ENCODE measurements at regions not wholly inside any gene's neighbourhood (a gene's known extent, or its start where the extent isn't known, plus 50 kb on each side); places are given as distances from the start of the nearest gene placed in this dataset.

- TF ChIP-seq MAX (CRISPR knock-in tag; IDR thresholded peaks at IDR 0.05) (no peak), TP53 (CRISPR knock-in tag; IDR thresholded peaks at IDR 0.05) (no peak)
Measured at GRCh38 chr12:14057895-14058294, 76.5 kb upstream of the GRIN2B start.
